SKM-1 (cell line): ENCODE measurements at regions not wholly inside any gene's neighbourhood (a gene's known extent, or its start where the extent isn't known, plus 50 kb on each side); places are given as distances from the start of the nearest gene placed in this dataset.

Source experiments
- DNase-seq: peaks from one replicate; lab custom pipeline; 2025; ENCODE audit not compliant: unreplicated experiment; lab: John Stamatoyannopoulos, UW

- no peak for DNase-seq
Measured at GRCh38 chr21:16842696-16843035, 670.2 kb upstream of the CXADR start.

GRCh38 chr21:16847211-16847610 lies 665.6 kb upstream of the CXADR start:
- DNase-seq, result no peak

GRCh38 chr21:16851054-16851453 lies 661.8 kb upstream of the CXADR start:
- no peak for DNase-seq

- DNase-seq, result no peak
Measured at GRCh38 chr21:16855164-16855667, 657.6 kb upstream of the CXADR start.

GRCh38 chr21:16863362-16863905 lies 649.4 kb upstream of the CXADR start:
- no peak for DNase-seq

- no peak for DNase-seq
Measured at GRCh38 chr21:16863908-16864307, 648.9 kb upstream of the CXADR start.

GRCh38 chr21:16865632-16866031 lies 647.2 kb upstream of the CXADR start:
- no peak for DNase-seq

GRCh38 chr21:16866851-16867250 lies 646.0 kb upstream of the CXADR start:
- DNase-seq, result no peak

- no peak for DNase-seq
Measured at GRCh38 chr21:16870103-16870502, 642.7 kb upstream of the CXADR start.

- DNase-seq, result no peak
Measured at GRCh38 chr21:16872616-16873015, 640.2 kb upstream of the CXADR start.

- no peak for DNase-seq
Measured at GRCh38 chr21:16873176-16873575, 639.7 kb upstream of the CXADR start.

GRCh38 chr21:16873596-16873995 lies 639.2 kb upstream of the CXADR start:
- DNase-seq, result no peak

- DNase-seq, result no peak
Measured at GRCh38 chr21:16879479-16879878, 633.4 kb upstream of the CXADR start.

GRCh38 chr21:16891821-16892220 lies 621.0 kb upstream of the CXADR start:
- no peak for DNase-seq

GRCh38 chr21:16900685-16901084 lies 612.2 kb upstream of the CXADR start:
- DNase-seq, result no peak

- DNase-seq, result no peak
Measured at GRCh38 chr21:16908077-16908476, 604.8 kb upstream of the CXADR start.

- no peak for DNase-seq
Measured at GRCh38 chr21:16910435-16911165, 602.2 kb upstream of the CXADR start.

- DNase-seq, result no peak
Measured at GRCh38 chr21:16911166-16911607, 601.7 kb upstream of the CXADR start.

GRCh38 chr21:16912075-16912474 lies 600.8 kb upstream of the CXADR start:
- DNase-seq, result no peak

- DNase-seq, result no peak
Measured at GRCh38 chr21:16913010-16913409, 599.8 kb upstream of the CXADR start.

GRCh38 chr21:16928439-16928838 lies 584.4 kb upstream of the CXADR start:
- no peak for DNase-seq

- no peak for DNase-seq
Measured at GRCh38 chr21:16932314-16932713, 580.5 kb upstream of the CXADR start.

- DNase-seq, result no peak
Measured at GRCh38 chr21:16942703-16943102, 570.1 kb upstream of the CXADR start.
